ENCODE measurements at regions not wholly inside any gene's neighbourhood (a gene's known extent, or its start where the extent isn't known, plus 50 kb on each side); places are given as distances from the start of the nearest gene placed in this dataset.
A peak's percentile ranks its signal among the peaks of the same experiment; 100 is the strongest.

DNA sequence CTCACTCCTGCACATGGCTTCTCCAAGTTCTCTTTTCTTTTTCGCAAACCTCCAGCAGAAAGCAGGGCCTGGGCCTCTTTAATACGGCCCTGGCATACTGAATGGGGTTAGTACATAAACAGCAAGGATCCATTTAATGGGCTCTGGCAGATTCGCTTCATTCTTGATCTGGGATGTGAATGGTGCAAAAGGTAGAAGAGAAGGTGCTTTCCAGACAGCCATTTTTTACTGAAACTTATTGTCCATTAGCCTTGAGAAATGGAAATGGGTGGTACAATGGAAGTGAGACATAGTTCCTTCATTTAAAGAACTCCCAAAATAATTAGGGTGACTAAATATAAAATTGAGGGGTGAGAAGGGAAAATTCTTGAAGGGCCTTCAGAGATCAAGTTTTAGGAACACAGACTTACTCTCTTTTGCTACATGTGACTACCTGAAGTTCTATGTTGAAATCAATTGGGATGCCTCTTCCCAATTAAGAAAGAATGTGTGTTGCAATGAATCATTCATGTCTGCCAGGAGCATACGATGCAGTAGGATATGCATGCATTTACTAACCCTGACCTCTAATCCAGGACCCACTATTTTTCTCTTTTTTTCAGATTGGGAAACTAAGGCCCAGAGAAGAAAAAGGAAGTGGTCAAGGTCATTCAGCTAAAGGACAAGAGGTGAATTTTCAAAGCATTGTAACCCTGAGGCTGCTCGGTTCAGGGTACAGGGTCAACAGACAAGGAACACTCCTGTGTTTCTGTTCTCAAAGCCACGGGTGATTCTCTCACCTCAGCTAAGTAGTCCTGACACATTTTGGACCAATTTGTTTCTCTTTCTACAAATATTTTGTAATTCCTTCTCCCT lies 144.1 kb downstream of the BBOX1 start:
- no peak for TF ChIP-seq HDAC2 (IDR thresholded peaks at IDR 0.05)
- TF ChIP-seq TP53 (CRISPR knock-in tag; IDR thresholded peaks at IDR 0.05) = no peak
- TF ChIP-seq, protein P1, sequence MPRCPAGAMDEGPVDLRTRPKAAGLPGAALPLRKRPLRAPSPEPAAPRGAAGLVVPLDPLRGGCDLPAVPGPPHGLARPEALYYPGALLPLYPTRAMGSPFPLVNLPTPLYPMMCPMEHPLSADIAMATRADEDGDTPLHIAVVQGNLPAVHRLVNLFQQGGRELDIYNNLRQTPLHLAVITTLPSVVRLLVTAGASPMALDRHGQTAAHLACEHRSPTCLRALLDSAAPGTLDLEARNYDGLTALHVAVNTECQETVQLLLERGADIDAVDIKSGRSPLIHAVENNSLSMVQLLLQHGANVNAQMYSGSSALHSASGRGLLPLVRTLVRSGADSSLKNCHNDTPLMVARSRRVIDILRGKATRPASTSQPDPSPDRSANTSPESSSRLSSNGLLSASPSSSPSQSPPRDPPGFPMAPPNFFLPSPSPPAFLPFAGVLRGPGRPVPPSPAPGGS (IDR thresholded peaks at IDR 0.05) = no peak
- no peak for TF ChIP-seq CEBPB (IDR thresholded peaks at IDR 0.05)
- H3K4me1 ChIP-seq = peaks cover 18% of the 10 kb centered on the region
- POLR2A ChIA-PET = interaction anchor here (1.0 kb wide), 2 partner anchors 288 to 301 kb away, joined by 4 to 6 read pairs; partner anchors contain the start of gene LGR4
- DNase-seq (ENCODE audit: low read depth in 1 of 2, low spot score in 1 of 2) (no peak), FAIRE-seq (no peak), ATAC-seq (peak; percentile 34 to 63; a peak in 3 of 6 replicates)
- no peaks in the 10 kb centered on the region for H3K9me3 ChIP-seq
- WGBS (ENCODE audit: missing lambda C conversion rate) = 88% methylated on average over 6 of the region's 6 CpGs
- H3K4me2 ChIP-seq = no peak overlapping the region
- H3K4me3 ChIP-seq = no peak overlapping the region
- CTCF ChIA-PET = interaction anchor here (0.5 to 5.9 kb wide), 53 partner anchors 8 to 319 kb away, joined by 3 to 146 read pairs (median 4); partner anchors contain the start of gene LGR4
- H3K27ac ChIP-seq = peak overlapping the region; percentile 32 to 44

DNA sequence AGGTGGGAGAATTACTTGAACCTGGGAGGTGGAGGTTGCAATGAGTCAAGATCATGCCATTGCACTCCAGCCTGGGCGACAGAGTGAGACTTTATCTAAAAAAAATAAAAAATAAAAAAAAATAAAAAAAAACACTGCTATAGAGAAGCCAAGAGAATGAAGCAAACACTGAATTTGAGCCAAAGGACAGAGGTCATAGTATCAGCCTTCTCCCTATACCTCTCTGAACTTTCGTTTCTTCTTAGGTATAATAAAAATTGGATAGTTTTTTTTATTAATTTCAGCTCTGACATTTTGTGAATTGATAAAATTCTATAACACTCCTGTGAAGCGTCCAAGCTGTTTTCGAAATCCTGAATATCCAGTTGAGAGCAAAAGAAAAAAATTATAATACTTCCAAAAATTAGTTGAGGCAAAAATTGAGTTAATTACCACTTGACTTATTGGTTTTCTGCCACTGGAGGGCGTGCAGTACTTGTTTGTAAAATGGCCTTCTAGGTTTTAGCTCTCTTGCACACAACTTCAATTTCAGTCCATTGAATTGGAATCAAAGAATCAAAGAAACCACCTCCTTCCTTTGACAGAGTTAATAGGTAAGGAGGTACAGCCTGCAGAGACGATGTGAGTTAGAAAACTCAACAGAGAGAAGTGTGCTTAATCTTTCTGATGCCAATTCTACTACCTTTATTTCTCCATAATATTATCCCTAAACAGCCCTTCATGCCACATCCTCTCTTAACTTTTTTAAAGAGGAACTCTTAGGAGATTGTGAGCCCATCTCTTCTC lies 143.2 kb downstream of the BBOX1 start:
- CTCF ChIA-PET = interaction anchor here (0.5 to 5.9 kb wide), 62 partner anchors 9 to 320 kb away, joined by 3 to 146 read pairs (median 4); partner anchors contain the start of gene LGR4
- no peak for FAIRE-seq

More for the DNA sequence above, 143.2 kb downstream of the BBOX1 start:
- Histone ChIP-seq H3K27ac (peak overlapping the region; percentile 32 to 44), H3K4me1 (peaks cover 18% of the 10 kb centered on the region), H3K9me3 (no peaks in the 10 kb centered on the region), H3K4me3 (no peak overlapping the region), H3K4me2 (no peak overlapping the region)
- POLR2A ChIA-PET = interaction anchor here (1.0 kb wide), 2 partner anchors 289 to 302 kb away, joined by 4 to 6 read pairs; partner anchors contain the start of gene LGR4
- 31% methylated on average over 6 of the region's 6 CpGs for WGBS (ENCODE audit: missing lambda C conversion rate)
- peak; percentile 99 for TF ChIP-seq SMC3 (IDR thresholded peaks at IDR 0.05)
- TF ChIP-seq, protein P2, sequence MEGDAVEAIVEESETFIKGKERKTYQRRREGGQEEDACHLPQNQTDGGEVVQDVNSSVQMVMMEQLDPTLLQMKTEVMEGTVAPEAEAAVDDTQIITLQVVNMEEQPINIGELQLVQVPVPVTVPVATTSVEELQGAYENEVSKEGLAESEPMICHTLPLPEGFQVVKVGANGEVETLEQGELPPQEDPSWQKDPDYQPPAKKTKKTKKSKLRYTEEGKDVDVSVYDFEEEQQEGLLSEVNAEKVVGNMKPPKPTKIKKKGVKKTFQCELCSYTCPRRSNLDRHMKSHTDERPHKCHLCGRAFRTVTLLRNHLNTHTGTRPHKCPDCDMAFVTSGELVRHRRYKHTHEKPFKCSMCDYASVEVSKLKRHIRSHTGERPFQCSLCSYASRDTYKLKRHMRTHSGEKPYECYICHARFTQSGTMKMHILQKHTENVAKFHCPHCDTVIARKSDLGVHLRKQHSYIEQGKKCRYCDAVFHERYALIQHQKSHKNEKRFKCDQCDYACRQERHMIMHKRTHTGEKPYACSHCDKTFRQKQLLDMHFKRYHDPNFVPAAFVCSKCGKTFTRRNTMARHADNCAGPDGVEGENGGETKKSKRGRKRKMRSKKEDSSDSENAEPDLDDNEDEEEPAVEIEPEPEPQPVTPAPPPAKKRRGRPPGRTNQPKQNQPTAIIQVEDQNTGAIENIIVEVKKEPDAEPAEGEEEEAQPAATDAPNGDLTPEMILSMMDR (IDR thresholded peaks at IDR 0.05) = peak; percentile 95
- peak; percentile 97 for TF ChIP-seq RAD21 (conservative IDR thresholded peaks at IDR 0.05 in 1 of 2, IDR thresholded peaks at IDR 0.05 in 1 of 2)
- no peak for TF ChIP-seq HOXA7 (CRISPR knock-in tag; IDR thresholded peaks at IDR 0.05)
- TF ChIP-seq, protein P3, sequence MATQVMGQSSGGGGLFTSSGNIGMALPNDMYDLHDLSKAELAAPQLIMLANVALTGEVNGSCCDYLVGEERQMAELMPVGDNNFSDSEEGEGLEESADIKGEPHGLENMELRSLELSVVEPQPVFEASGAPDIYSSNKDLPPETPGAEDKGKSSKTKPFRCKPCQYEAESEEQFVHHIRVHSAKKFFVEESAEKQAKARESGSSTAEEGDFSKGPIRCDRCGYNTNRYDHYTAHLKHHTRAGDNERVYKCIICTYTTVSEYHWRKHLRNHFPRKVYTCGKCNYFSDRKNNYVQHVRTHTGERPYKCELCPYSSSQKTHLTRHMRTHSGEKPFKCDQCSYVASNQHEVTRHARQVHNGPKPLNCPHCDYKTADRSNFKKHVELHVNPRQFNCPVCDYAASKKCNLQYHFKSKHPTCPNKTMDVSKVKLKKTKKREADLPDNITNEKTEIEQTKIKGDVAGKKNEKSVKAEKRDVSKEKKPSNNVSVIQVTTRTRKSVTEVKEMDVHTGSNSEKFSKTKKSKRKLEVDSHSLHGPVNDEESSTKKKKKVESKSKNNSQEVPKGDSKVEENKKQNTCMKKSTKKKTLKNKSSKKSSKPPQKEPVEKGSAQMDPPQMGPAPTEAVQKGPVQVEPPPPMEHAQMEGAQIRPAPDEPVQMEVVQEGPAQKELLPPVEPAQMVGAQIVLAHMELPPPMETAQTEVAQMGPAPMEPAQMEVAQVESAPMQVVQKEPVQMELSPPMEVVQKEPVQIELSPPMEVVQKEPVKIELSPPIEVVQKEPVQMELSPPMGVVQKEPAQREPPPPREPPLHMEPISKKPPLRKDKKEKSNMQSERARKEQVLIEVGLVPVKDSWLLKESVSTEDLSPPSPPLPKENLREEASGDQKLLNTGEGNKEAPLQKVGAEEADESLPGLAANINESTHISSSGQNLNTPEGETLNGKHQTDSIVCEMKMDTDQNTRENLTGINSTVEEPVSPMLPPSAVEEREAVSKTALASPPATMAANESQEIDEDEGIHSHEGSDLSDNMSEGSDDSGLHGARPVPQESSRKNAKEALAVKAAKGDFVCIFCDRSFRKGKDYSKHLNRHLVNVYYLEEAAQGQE (IDR thresholded peaks at IDR 0.05) = no peak
- TF ChIP-seq MAZ (IDR thresholded peaks at IDR 0.05; ENCODE audit: borderline replicate concordance, low read depth, low read length) = no peak
- ATAC-seq (peak; percentile 34 to 78; a peak in 3 of 6 replicates), DNase-seq (ENCODE audit: low read depth in 1 of 2, low spot score in 1 of 2) (peak; percentile 33 to 78)
